Thyroid gland (tissue), 4 donors: ENCODE measurements at regions not wholly inside any gene's neighbourhood (a gene's known extent, or its start where the extent isn't known, plus 50 kb on each side); places are given as distances from the start of the nearest gene placed in this dataset.

Experiments
- CTCF ChIP-seq, 6 experiments: fragments of 200-600 bp in 3 of 6; fragments of 450-650 bp in 3 of 6; sonication (generic) in 3 of 6; IDR thresholded peaks; one replicate each; pipeline ENCODE4 v1.5.1; 2016 to 2019; ENCODE audit warnings: antibody characterized with exemption in 6 of 6, mild to moderate bottlenecking in 2 of 6, inconsistent platforms in 1 of 6, moderate library complexity in 1 of 6
- POLR2A ChIP-seq, 2 donors: fragments of 450-650 bp; IDR thresholded peaks; one replicate each; pipeline ENCODE4 v1.6.1; 2017; ENCODE audit warnings: antibody characterized with exemption in 2 of 2, mild to moderate bottlenecking in 2 of 2, moderate library complexity in 1 of 2

GRCh38 chr3:128567705-128568356 lies 74.8 kb upstream of the GATA2 start:
- no peak for TF ChIP-seq CTCF (IDR thresholded peaks at IDR 0.05)
- TF ChIP-seq POLR2A (IDR thresholded peaks at IDR 0.05) = no peak
